ENCODE measurements at regions not wholly inside any gene's neighbourhood (a gene's known extent, or its start where the extent isn't known, plus 50 kb on each side); places are given as distances from the start of the nearest gene placed in this dataset.

GRCh38 chr1:30551603-30552002, 171.8 kb downstream of the MATN1 start:
- TF ChIP-seq, protein P1, sequence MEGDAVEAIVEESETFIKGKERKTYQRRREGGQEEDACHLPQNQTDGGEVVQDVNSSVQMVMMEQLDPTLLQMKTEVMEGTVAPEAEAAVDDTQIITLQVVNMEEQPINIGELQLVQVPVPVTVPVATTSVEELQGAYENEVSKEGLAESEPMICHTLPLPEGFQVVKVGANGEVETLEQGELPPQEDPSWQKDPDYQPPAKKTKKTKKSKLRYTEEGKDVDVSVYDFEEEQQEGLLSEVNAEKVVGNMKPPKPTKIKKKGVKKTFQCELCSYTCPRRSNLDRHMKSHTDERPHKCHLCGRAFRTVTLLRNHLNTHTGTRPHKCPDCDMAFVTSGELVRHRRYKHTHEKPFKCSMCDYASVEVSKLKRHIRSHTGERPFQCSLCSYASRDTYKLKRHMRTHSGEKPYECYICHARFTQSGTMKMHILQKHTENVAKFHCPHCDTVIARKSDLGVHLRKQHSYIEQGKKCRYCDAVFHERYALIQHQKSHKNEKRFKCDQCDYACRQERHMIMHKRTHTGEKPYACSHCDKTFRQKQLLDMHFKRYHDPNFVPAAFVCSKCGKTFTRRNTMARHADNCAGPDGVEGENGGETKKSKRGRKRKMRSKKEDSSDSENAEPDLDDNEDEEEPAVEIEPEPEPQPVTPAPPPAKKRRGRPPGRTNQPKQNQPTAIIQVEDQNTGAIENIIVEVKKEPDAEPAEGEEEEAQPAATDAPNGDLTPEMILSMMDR (IDR thresholded peaks at IDR 0.05): no peak
- no peak for TF ChIP-seq POLR2A (IDR thresholded peaks at IDR 0.05)
- TF ChIP-seq POLR2AphosphoS5 (IDR thresholded peaks at IDR 0.05): no peak
- no peak for TF ChIP-seq EP300 (IDR thresholded peaks at IDR 0.05)

Measured in upper lobe of left lung (tissue), 4 donors.